ENCODE measurements at regions not wholly inside any gene's neighbourhood (a gene's known extent, or its start where the extent isn't known, plus 50 kb on each side); places are given as distances from the start of the nearest gene placed in this dataset.

GRCh38 chr1:143691971-143692529 is 279.7 kb downstream of the FAM72C start:
- TF ChIP-seq POLR2A (IDR thresholded peaks at IDR 0.05) (no peak), CTCF (IDR thresholded peaks at IDR 0.05) (no peak)
- H3K4me1 ChIP-seq, result no peaks in the 10 kb centered on the region
- H3K27me3 ChIP-seq, result peaks cover 0 to 38% (median 3%) of the 10 kb centered on the region in 4 donors
- no peak for DNase-seq
- no peaks in the 10 kb centered on the region for H3K9me3 ChIP-seq
- no peak overlapping the region for H3K4me3 ChIP-seq
- intact Hi-C loops (cut with DNase I), result no loop called here
- 18 to 39% methylated on average over 15 to 24 of the region's 29 CpGs for WGBS, 2 donors
- no peak overlapping the region for H3K27ac ChIP-seq
- H3K36me3 ChIP-seq, result no peaks in the 10 kb centered on the region

- intact Hi-C loops (cut with DNase I), result no loop called here
- H3K27ac ChIP-seq, result no peak overlapping the region
- peaks cover 0 to 32% (median 3%) of the 10 kb centered on the region in 4 donors for H3K27me3 ChIP-seq
- H3K4me1 ChIP-seq, result no peaks in the 10 kb centered on the region
- H3K4me3 ChIP-seq, result no peak overlapping the region
- WGBS, 2 donors, result 9 to 39% methylated on average over 6 to 14 of the region's 27 CpGs
- no peak for TF ChIP-seq CTCF (IDR thresholded peaks at IDR 0.05)
- TF ChIP-seq POLR2A (IDR thresholded peaks at IDR 0.05), result no peak
- DNase-seq, result no peak
- no peaks in the 10 kb centered on the region for H3K36me3 ChIP-seq
- no peaks in the 10 kb centered on the region for H3K9me3 ChIP-seq
Observed at GRCh38 chr1:143691400-143691891, 280.3 kb downstream of the FAM72C start.

- Histone ChIP-seq H3K36me3 (no peaks in the 10 kb centered on the region), H3K4me3 (no peak overlapping the region), H3K4me1 (no peaks in the 10 kb centered on the region), H3K27ac (no peak overlapping the region), H3K27me3 (peaks cover 0 to 30% (median 3%) of the 10 kb centered on the region in 4 donors), H3K9me3 (no peaks in the 10 kb centered on the region)
- 59 to 65% methylated on average over 4 of the region's 4 CpGs for WGBS, 2 donors
- TF ChIP-seq CTCF (IDR thresholded peaks at IDR 0.05) (no peak), POLR2A (IDR thresholded peaks at IDR 0.05) (no peak)
- intact Hi-C loops (cut with DNase I), result no loop called here
- no peak for DNase-seq
Observed at GRCh38 chr1:143689781-143690180, 282.0 kb downstream of the FAM72C start.

GRCh38 chr1:143680304-143680703 is 291.5 kb downstream of the FAM72C start:
- intact Hi-C loops (cut with DNase I), result no loop called here
- Histone ChIP-seq H3K36me3 (no peaks in the 10 kb centered on the region), H3K4me1 (no peaks in the 10 kb centered on the region), H3K9me3 (no peaks in the 10 kb centered on the region), H3K27me3 (no peaks in the 10 kb centered on the region), H3K27ac (no peak overlapping the region), H3K4me3 (no peak overlapping the region)
- no peak for TF ChIP-seq CTCF (IDR thresholded peaks at IDR 0.05)
- TF ChIP-seq POLR2A (IDR thresholded peaks at IDR 0.05), result no peak
- no peak for DNase-seq
- 81 to 89% methylated on average over 10 to 14 of the region's 14 CpGs for WGBS, 2 donors

- Histone ChIP-seq H3K36me3 (no peaks in the 10 kb centered on the region), H3K27ac (no peak overlapping the region), H3K4me1 (no peaks in the 10 kb centered on the region), H3K27me3 (peaks cover 0 to under 1% (median 0%) of the 10 kb centered on the region in 4 donors), H3K4me3 (no peak overlapping the region), H3K9me3 (no peaks in the 10 kb centered on the region)
- WGBS, 2 donors, result 39 to 52% methylated on average over 2 of the region's 2 CpGs
- intact Hi-C loops (cut with DNase I), result no loop called here
- no peak for DNase-seq
- TF ChIP-seq CTCF (IDR thresholded peaks at IDR 0.05), result no peak
- no peak for TF ChIP-seq POLR2A (IDR thresholded peaks at IDR 0.05)
Observed at GRCh38 chr1:143672983-143673382, 298.8 kb downstream of the FAM72C start.
